ENCODE measurements at regions not wholly inside any gene's neighbourhood (a gene's known extent, or its start where the extent isn't known, plus 50 kb on each side); places are given as distances from the start of the nearest gene placed in this dataset.

- no peak for ATAC-seq
- no peak for TF ChIP-seq CTCF (IDR thresholded peaks at IDR 0.05)
- no peak for TF ChIP-seq POLR2A (IDR thresholded peaks at IDR 0.05)
- intact Hi-C loops (cut with DNase I), result no loop called here
- H3K27me3 ChIP-seq, result no peaks in the 10 kb centered on the region
- no peak overlapping the region for H3K27ac ChIP-seq
- WGBS, 2 donors, result 79 to 85% methylated on average over 4 of the region's 4 CpGs
- H3K4me3 ChIP-seq, result no peak overlapping the region
- H3K36me3 ChIP-seq (replicated peaks in 1 of 2; ENCODE audit: insufficient read depth in 1 of 2, low read depth in 2 of 2), result no peaks in the 10 kb centered on the region
- no peaks in the 10 kb centered on the region for H3K9me3 ChIP-seq
- H3K4me1 ChIP-seq, result no peaks in the 10 kb centered on the region
- no peak for DNase-seq
Measured at GRCh38 chr10:125548356-125548755, 134.6 kb downstream of the TEX36 start.

- ATAC-seq, result no peak
- H3K27me3 ChIP-seq, result no peaks in the 10 kb centered on the region
- no peak overlapping the region for H3K4me3 ChIP-seq
- no peak overlapping the region for H3K27ac ChIP-seq
- intact Hi-C loops (cut with DNase I), result no loop called here
- DNase-seq, result no peak
- 81 to 82% methylated on average over 10 of the region's 10 CpGs for WGBS, 2 donors
- no peak for TF ChIP-seq CTCF (IDR thresholded peaks at IDR 0.05)
- TF ChIP-seq POLR2A (IDR thresholded peaks at IDR 0.05), result no peak
- no peaks in the 10 kb centered on the region for H3K9me3 ChIP-seq
- H3K4me1 ChIP-seq, result no peaks in the 10 kb centered on the region
- no peaks in the 10 kb centered on the region for H3K36me3 ChIP-seq (replicated peaks in 1 of 2; ENCODE audit: insufficient read depth in 1 of 2, low read depth in 2 of 2)
Measured at GRCh38 chr10:125547010-125547650, 135.8 kb downstream of the TEX36 start.

GRCh38 chr10:125543796-125544195 lies 139.2 kb downstream of the TEX36 start:
- Histone ChIP-seq H3K4me3 (no peak overlapping the region), H3K4me1 (peaks cover 7% of the 10 kb centered on the region), H3K27ac (no peak overlapping the region), H3K36me3 (replicated peaks in 1 of 2; ENCODE audit: insufficient read depth in 1 of 2, low read depth in 2 of 2) (no peaks in the 10 kb centered on the region), H3K27me3 (no peaks in the 10 kb centered on the region), H3K9me3 (no peaks in the 10 kb centered on the region)
- ATAC-seq (no peak), DNase-seq (no peak)
- intact Hi-C loops (cut with DNase I), result no loop called here
- TF ChIP-seq CTCF (IDR thresholded peaks at IDR 0.05) (no peak), POLR2A (IDR thresholded peaks at IDR 0.05) (no peak)
- 62 to 68% methylated on average over 7 to 10 of the region's 10 CpGs for WGBS, 2 donors

GRCh38 chr10:125538947-125539731 lies 143.8 kb downstream of the TEX36 start:
- no peaks in the 10 kb centered on the region for H3K9me3 ChIP-seq
- H3K27me3 ChIP-seq, result no peaks in the 10 kb centered on the region
- intact Hi-C loops (cut with DNase I), result no loop called here
- TF ChIP-seq POLR2A (IDR thresholded peaks at IDR 0.05), result no peak
- TF ChIP-seq CTCF (IDR thresholded peaks at IDR 0.05), result peak in 2 of 7 experiments; percentile 9 to 23
- ATAC-seq (peak; percentile 84), DNase-seq (peak; percentile 63 to 90 (median 78))
- WGBS, 2 donors, result 43 to 44% methylated on average over 12 to 13 of the region's 13 CpGs
- no peak overlapping the region for H3K27ac ChIP-seq
- H3K36me3 ChIP-seq (replicated peaks in 1 of 2; ENCODE audit: insufficient read depth in 1 of 2, low read depth in 2 of 2), result no peaks in the 10 kb centered on the region
- H3K4me3 ChIP-seq, result no peak overlapping the region
- H3K4me1 ChIP-seq, result peaks cover 9% of the 10 kb centered on the region
